ENCODE measurements at regions not wholly inside any gene's neighbourhood (a gene's known extent, or its start where the extent isn't known, plus 50 kb on each side); places are given as distances from the start of the nearest gene placed in this dataset.

GRCh38 chr6:23195487-23195886 is 626.1 kb downstream of the HDGFL1 start:
- no peak for DNase-seq (ENCODE audit: low spot score in 2 of 2)
- Histone ChIP-seq H3K27ac (no peak overlapping the region), H3K4me3 (no peak overlapping the region), H3K9me3 (no peaks in the 10 kb centered on the region), H3K36me3 (no peaks in the 10 kb centered on the region), H3K4me1 (no peaks in the 10 kb centered on the region), H3K27me3 (no peaks in the 10 kb centered on the region)
- no peak for TF ChIP-seq POLR2A (IDR thresholded peaks at IDR 0.05)
- no peak for TF ChIP-seq EP300 (IDR thresholded peaks at IDR 0.05)
- TF ChIP-seq, protein P1, sequence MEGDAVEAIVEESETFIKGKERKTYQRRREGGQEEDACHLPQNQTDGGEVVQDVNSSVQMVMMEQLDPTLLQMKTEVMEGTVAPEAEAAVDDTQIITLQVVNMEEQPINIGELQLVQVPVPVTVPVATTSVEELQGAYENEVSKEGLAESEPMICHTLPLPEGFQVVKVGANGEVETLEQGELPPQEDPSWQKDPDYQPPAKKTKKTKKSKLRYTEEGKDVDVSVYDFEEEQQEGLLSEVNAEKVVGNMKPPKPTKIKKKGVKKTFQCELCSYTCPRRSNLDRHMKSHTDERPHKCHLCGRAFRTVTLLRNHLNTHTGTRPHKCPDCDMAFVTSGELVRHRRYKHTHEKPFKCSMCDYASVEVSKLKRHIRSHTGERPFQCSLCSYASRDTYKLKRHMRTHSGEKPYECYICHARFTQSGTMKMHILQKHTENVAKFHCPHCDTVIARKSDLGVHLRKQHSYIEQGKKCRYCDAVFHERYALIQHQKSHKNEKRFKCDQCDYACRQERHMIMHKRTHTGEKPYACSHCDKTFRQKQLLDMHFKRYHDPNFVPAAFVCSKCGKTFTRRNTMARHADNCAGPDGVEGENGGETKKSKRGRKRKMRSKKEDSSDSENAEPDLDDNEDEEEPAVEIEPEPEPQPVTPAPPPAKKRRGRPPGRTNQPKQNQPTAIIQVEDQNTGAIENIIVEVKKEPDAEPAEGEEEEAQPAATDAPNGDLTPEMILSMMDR (IDR thresholded peaks at IDR 0.05) = no peak
- 82 to 84% methylated on average over 3 of the region's 3 CpGs for WGBS, 2 donors

DNA sequence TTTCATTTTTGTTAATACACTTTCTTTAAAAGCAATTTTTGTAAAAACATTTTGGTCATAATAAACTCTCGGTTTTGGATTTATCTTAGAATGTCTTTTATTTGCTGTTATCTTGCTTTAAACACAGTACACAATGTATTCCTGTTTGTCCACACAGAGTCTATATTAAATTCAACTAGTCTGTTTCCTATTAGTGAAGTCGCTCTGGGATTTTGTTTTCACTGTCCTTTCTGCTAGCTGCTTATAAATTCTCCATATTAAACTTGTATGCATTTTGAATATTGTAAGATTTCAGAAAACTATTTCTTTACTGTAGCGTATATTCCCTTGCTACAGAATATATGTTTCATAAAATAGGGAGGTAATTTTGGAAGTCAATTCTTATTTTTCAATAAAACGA is 630.2 kb downstream of the HDGFL1 start:
- Histone ChIP-seq H3K27me3 (no peaks in the 10 kb centered on the region), H3K27ac (no peak overlapping the region), H3K4me3 (no peak overlapping the region), H3K9me3 (no peaks in the 10 kb centered on the region), H3K36me3 (no peaks in the 10 kb centered on the region), H3K4me1 (no peaks in the 10 kb centered on the region)
- no peak for TF ChIP-seq POLR2A (IDR thresholded peaks at IDR 0.05)
- TF ChIP-seq EP300 (IDR thresholded peaks at IDR 0.05) = no peak
- TF ChIP-seq, protein P1 (IDR thresholded peaks at IDR 0.05) = no peak
- WGBS, 2 donors = 88 to 90% methylated on average over 4 of the region's 4 CpGs
- no peak for DNase-seq (ENCODE audit: low spot score in 2 of 2)

DNA sequence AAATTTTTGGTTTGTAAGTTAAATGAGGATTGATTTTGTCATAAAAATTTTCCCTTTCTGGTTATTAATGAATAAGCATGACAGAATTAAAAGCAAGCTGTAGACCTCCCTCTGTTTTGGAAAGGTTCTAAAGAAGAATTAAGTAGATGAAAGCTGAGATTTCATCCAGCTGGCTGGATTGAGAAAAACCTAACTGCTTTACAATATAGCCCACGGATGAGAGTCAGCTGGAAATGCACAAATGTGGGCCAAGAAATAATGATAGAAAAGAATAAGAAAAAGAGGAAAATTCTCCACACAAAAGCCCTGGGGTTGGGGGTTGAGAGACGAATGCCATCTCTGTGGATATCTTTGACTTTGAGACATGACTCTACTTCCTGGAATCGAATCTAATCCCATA is 631.6 kb downstream of the HDGFL1 start:
- Histone ChIP-seq H3K9me3 (no peaks in the 10 kb centered on the region), H3K4me3 (no peak overlapping the region), H3K27me3 (no peaks in the 10 kb centered on the region), H3K4me1 (no peaks in the 10 kb centered on the region), H3K36me3 (no peaks in the 10 kb centered on the region), H3K27ac (no peak overlapping the region)
- no peak for DNase-seq (ENCODE audit: low spot score in 2 of 2)
- 73 to 78% methylated on average over 3 of the region's 3 CpGs for WGBS, 2 donors
- no peak for TF ChIP-seq EP300 (IDR thresholded peaks at IDR 0.05)
- TF ChIP-seq, protein P1 (IDR thresholded peaks at IDR 0.05) = no peak
- TF ChIP-seq POLR2A (IDR thresholded peaks at IDR 0.05) = no peak

DNA sequence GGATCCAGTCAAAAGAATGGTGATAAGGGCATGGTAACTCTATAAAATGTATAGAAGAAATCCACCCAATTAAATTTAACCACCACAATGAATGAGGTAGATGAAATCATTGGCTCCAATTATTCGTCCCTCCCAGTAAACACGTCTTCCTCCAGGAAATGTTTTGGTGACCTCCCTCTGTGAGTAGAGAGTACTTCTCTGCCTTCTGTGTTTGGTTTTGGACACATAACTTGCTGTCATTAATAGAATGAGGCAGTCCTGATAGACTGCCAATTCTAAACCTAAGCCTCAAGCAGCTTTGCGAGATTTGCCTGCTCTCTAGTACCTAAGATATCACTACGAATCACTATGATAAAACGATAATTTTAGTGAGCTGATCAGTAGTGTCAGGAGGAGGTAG is 632.8 kb downstream of the HDGFL1 start:
- 59 to 66% methylated on average over 5 of the region's 5 CpGs for WGBS, 2 donors
- DNase-seq (ENCODE audit: low spot score in 2 of 2) = no peak
- H3K36me3 ChIP-seq = no peaks in the 10 kb centered on the region
- no peak for TF ChIP-seq EP300 (IDR thresholded peaks at IDR 0.05)
- no peak for TF ChIP-seq POLR2A (IDR thresholded peaks at IDR 0.05)
- H3K27ac ChIP-seq = no peak overlapping the region
- H3K4me1 ChIP-seq = no peaks in the 10 kb centered on the region
- H3K9me3 ChIP-seq = no peaks in the 10 kb centered on the region
- H3K27me3 ChIP-seq = no peaks in the 10 kb centered on the region
- no peak overlapping the region for H3K4me3 ChIP-seq

GRCh38 chr6:23212398-23212797 is 643.0 kb downstream of the HDGFL1 start:
- no peaks in the 10 kb centered on the region for H3K4me1 ChIP-seq
- H3K36me3 ChIP-seq = no peaks in the 10 kb centered on the region
- no peak overlapping the region for H3K4me3 ChIP-seq
- no peak for TF ChIP-seq EP300 (IDR thresholded peaks at IDR 0.05)
- no peak for TF ChIP-seq POLR2A (IDR thresholded peaks at IDR 0.05)
- no peak overlapping the region for H3K27ac ChIP-seq
- no peaks in the 10 kb centered on the region for H3K27me3 ChIP-seq
- 35 to 40% methylated on average over 2 of the region's 2 CpGs for WGBS, 2 donors
- no peak for DNase-seq (ENCODE audit: low spot score in 2 of 2)
- H3K9me3 ChIP-seq = peaks cover 0 to 10% (median 0%) of the 10 kb centered on the region in 4 donors

DNA sequence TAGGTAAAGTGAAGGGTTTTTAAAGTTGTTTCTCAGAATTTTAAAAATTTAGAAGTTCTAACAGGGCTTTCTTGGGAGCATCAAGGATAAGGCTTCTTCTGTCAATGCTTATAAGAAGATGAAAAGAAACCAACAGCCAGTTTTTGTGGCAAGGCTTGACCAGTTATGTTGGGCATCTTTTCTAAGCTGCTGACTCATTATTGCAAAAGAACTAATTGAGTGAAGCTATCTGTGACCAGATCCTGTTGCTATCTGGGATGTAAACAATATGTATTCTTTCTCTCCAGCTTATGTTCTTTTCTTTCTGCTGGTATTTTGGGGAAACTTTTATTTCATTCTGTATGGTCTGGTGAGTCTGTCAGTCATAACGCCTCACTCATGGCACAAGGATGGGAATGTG is 643.8 kb downstream of the HDGFL1 start:
- TF ChIP-seq EP300 (IDR thresholded peaks at IDR 0.05) (no peak), POLR2A (IDR thresholded peaks at IDR 0.05) (no peak)
- TF ChIP-seq, protein P1 (IDR thresholded peaks at IDR 0.05) = no peak
- Histone ChIP-seq H3K27me3 (no peaks in the 10 kb centered on the region), H3K4me3 (no peak overlapping the region), H3K36me3 (no peaks in the 10 kb centered on the region), H3K9me3 (peaks cover 0 to 10% (median 0%) of the 10 kb centered on the region in 4 donors), H3K27ac (no peak overlapping the region), H3K4me1 (no peaks in the 10 kb centered on the region)
- 84 to 96% methylated on average over 1 of the region's 1 CpG for WGBS, 2 donors
- no peak for DNase-seq (ENCODE audit: low spot score in 2 of 2)

Data from tibial nerve (tissue), 4 donors.